ENCODE measurements at regions not wholly inside any gene's neighbourhood (a gene's known extent, or its start where the extent isn't known, plus 50 kb on each side); places are given as distances from the start of the nearest gene placed in this dataset.

DNA sequence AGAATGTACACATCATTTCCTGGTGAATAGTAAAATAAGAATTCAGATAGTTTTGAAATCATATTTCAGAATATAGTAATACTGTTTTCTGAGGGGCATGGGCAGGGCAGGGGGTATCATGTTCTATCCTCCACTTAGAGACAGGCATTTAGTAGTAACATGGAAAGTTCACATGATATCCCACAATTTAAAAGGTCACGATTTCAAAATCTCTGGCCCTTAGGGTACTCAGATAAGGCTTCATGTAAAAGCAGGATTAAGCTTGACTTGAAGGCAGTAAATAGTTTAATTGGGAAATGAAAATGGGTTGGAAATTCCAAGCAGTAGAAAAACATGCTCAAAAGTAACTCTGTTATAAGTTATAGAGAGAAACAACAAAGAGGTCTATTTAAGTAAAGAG lies 353.2 kb upstream of the AGTR1 start:
- TF ChIP-seq, protein P1, sequence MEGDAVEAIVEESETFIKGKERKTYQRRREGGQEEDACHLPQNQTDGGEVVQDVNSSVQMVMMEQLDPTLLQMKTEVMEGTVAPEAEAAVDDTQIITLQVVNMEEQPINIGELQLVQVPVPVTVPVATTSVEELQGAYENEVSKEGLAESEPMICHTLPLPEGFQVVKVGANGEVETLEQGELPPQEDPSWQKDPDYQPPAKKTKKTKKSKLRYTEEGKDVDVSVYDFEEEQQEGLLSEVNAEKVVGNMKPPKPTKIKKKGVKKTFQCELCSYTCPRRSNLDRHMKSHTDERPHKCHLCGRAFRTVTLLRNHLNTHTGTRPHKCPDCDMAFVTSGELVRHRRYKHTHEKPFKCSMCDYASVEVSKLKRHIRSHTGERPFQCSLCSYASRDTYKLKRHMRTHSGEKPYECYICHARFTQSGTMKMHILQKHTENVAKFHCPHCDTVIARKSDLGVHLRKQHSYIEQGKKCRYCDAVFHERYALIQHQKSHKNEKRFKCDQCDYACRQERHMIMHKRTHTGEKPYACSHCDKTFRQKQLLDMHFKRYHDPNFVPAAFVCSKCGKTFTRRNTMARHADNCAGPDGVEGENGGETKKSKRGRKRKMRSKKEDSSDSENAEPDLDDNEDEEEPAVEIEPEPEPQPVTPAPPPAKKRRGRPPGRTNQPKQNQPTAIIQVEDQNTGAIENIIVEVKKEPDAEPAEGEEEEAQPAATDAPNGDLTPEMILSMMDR (IDR thresholded peaks at IDR 0.05; ENCODE audit: insufficient read depth, low read depth, low read length), result no peak
- no peak for TF ChIP-seq EZH2 (IDR thresholded peaks at IDR 0.05; ENCODE audit: insufficient read depth, low read length)
